Stimulated activated memory B cell treated with anti-CD40 and anti-IgM and Interleukin-4, amounts not matched to agents 10 μg/mL and 1 μg/mL and 100 μg/mL, for 72 hours (primary cell): ENCODE measurements at regions not wholly inside any gene's neighbourhood (a gene's known extent, or its start where the extent isn't known, plus 50 kb on each side); places are given as distances from the start of the nearest gene placed in this dataset.

ENCODE experiments used
- ATAC-seq: fragments of 150-1000 bp; cut with Tn5 transposase; 2 replicates; pipeline ENCODE4 v1.10.0; 2021
- H3K27ac Mint-ChIP-seq: one replicate; pipeline ENCODE4 v1.8.0; 2022; ENCODE audit warnings: mild to moderate bottlenecking, mixed read lengths
- H3K27me3 Mint-ChIP-seq: one replicate; pipeline ENCODE4 v1.8.0; 2022; ENCODE audit warnings: mixed read lengths
- H3K36me3 Mint-ChIP-seq: one replicate; pipeline ENCODE4 v1.8.0; 2022; ENCODE audit warnings: mixed read lengths
- H3K4me1 Mint-ChIP-seq: one replicate; pipeline ENCODE4 v1.8.0; 2022; ENCODE audit warnings: mixed read lengths
- H3K4me3 Mint-ChIP-seq: one replicate; pipeline ENCODE4 v1.8.0; 2022; ENCODE audit warnings: mild to moderate bottlenecking, moderate library complexity, mixed read lengths
- H3K9me3 Mint-ChIP-seq: one replicate; pipeline ENCODE4 v1.8.0; 2022; ENCODE audit warnings: mixed read lengths

- Mint-ChIP-seq H3K27me3 (no peaks in the 10 kb centered on the region), H3K4me3 (no peak overlapping the region), H3K27ac (peak overlapping the region; percentile 77), H3K36me3 (no peaks in the 10 kb centered on the region), H3K4me1 (peaks cover 14% of the 10 kb centered on the region), H3K9me3 (no peaks in the 10 kb centered on the region)
- no peak for ATAC-seq
These were observed 111.8 kb upstream of the JUN start for GRCh38 chr1:58895559-58896145.

- peaks cover 14% of the 10 kb centered on the region for H3K4me1 Mint-ChIP-seq
- no peak for ATAC-seq
- H3K27ac Mint-ChIP-seq: no peak overlapping the region
- H3K4me3 Mint-ChIP-seq: no peak overlapping the region
- H3K9me3 Mint-ChIP-seq: no peaks in the 10 kb centered on the region
- H3K27me3 Mint-ChIP-seq: no peaks in the 10 kb centered on the region
- H3K36me3 Mint-ChIP-seq: no peaks in the 10 kb centered on the region
These were observed 112.7 kb upstream of the JUN start for GRCh38 chr1:58896246-58897183.

GRCh38 chr1:58898739-58899586, 115.1 kb upstream of the JUN start:
- Mint-ChIP-seq H3K4me1 (peaks cover 16% of the 10 kb centered on the region), H3K4me3 (no peak overlapping the region), H3K9me3 (no peaks in the 10 kb centered on the region), H3K27me3 (no peaks in the 10 kb centered on the region), H3K36me3 (no peaks in the 10 kb centered on the region), H3K27ac (peak overlapping the region; percentile 3)
- ATAC-seq: no peak

GRCh38 chr1:58899587-58900271, 115.9 kb upstream of the JUN start:
- no peaks in the 10 kb centered on the region for H3K27me3 Mint-ChIP-seq
- no peak for ATAC-seq
- peaks cover 22% of the 10 kb centered on the region for H3K4me1 Mint-ChIP-seq
- peak overlapping the region; percentile 3 for H3K27ac Mint-ChIP-seq
- no peaks in the 10 kb centered on the region for H3K36me3 Mint-ChIP-seq
- H3K4me3 Mint-ChIP-seq: no peak overlapping the region
- H3K9me3 Mint-ChIP-seq: no peaks in the 10 kb centered on the region

- Mint-ChIP-seq H3K9me3 (no peaks in the 10 kb centered on the region), H3K27me3 (no peaks in the 10 kb centered on the region), H3K36me3 (no peaks in the 10 kb centered on the region), H3K27ac (no peak overlapping the region), H3K4me1 (peaks cover 22% of the 10 kb centered on the region), H3K4me3 (no peak overlapping the region)
- ATAC-seq: no peak
These were observed 116.5 kb upstream of the JUN start for GRCh38 chr1:58900396-58900795.

- H3K4me1 Mint-ChIP-seq: peaks cover 16% of the 10 kb centered on the region
These were observed 117.2 kb upstream of the JUN start for GRCh38 chr1:58901008-58901407.

GRCh38 chr1:58902830-58903513, 119.1 kb upstream of the JUN start:
- peaks cover 12% of the 10 kb centered on the region for H3K4me1 Mint-ChIP-seq
- ATAC-seq: no peak
- H3K27me3 Mint-ChIP-seq: no peaks in the 10 kb centered on the region

More at GRCh38 chr1:58901008-58901407, 117.2 kb upstream of the JUN start:
- no peaks in the 10 kb centered on the region for H3K27me3 Mint-ChIP-seq
- no peaks in the 10 kb centered on the region for H3K9me3 Mint-ChIP-seq
- H3K36me3 Mint-ChIP-seq: no peaks in the 10 kb centered on the region
- no peak overlapping the region for H3K4me3 Mint-ChIP-seq
- no peak for ATAC-seq
- no peak overlapping the region for H3K27ac Mint-ChIP-seq

GRCh38 chr1:58903514-58904298, 119.9 kb upstream of the JUN start:
- peak; percentile 96 for ATAC-seq
- peaks cover 12% of the 10 kb centered on the region for H3K4me1 Mint-ChIP-seq
- H3K27me3 Mint-ChIP-seq: no peaks in the 10 kb centered on the region
- no peaks in the 10 kb centered on the region for H3K9me3 Mint-ChIP-seq
- no peaks in the 10 kb centered on the region for H3K36me3 Mint-ChIP-seq
- H3K4me3 Mint-ChIP-seq: peak overlapping the region; percentile 89
- H3K27ac Mint-ChIP-seq: peak overlapping the region; percentile 94

More at GRCh38 chr1:58902830-58903513, 119.1 kb upstream of the JUN start:
- no peaks in the 10 kb centered on the region for H3K36me3 Mint-ChIP-seq
- H3K4me3 Mint-ChIP-seq: peak overlapping the region; percentile 89
- H3K9me3 Mint-ChIP-seq: no peaks in the 10 kb centered on the region
- H3K27ac Mint-ChIP-seq: peak overlapping the region; percentile 94

GRCh38 chr1:58904299-58905125, 120.7 kb upstream of the JUN start:
- no peak for ATAC-seq
- Mint-ChIP-seq H3K27me3 (no peaks in the 10 kb centered on the region), H3K9me3 (no peaks in the 10 kb centered on the region), H3K36me3 (no peaks in the 10 kb centered on the region), H3K4me3 (peak overlapping the region; percentile 89), H3K27ac (peak overlapping the region; percentile 94), H3K4me1 (peaks cover 12% of the 10 kb centered on the region)

GRCh38 chr1:58905126-58905490, 121.3 kb upstream of the JUN start:
- ATAC-seq: no peak
- peaks cover 17% of the 10 kb centered on the region for H3K4me1 Mint-ChIP-seq
- peak overlapping the region; percentile 58 for H3K4me3 Mint-ChIP-seq

GRCh38 chr1:58905628-58906221, 121.9 kb upstream of the JUN start:
- Mint-ChIP-seq H3K9me3 (no peaks in the 10 kb centered on the region), H3K4me3 (no peak overlapping the region), H3K27ac (no peak overlapping the region), H3K36me3 (no peaks in the 10 kb centered on the region), H3K27me3 (no peaks in the 10 kb centered on the region), H3K4me1 (peaks cover 21% of the 10 kb centered on the region)
- no peak for ATAC-seq

More at GRCh38 chr1:58905126-58905490, 121.3 kb upstream of the JUN start:
- Mint-ChIP-seq H3K27me3 (no peaks in the 10 kb centered on the region), H3K27ac (peak overlapping the region; percentile 94), H3K9me3 (no peaks in the 10 kb centered on the region), H3K36me3 (no peaks in the 10 kb centered on the region)

GRCh38 chr1:58907398-58907797, 123.6 kb upstream of the JUN start:
- H3K27ac Mint-ChIP-seq: no peak overlapping the region
- no peaks in the 10 kb centered on the region for H3K9me3 Mint-ChIP-seq
- H3K4me1 Mint-ChIP-seq: peaks cover 21% of the 10 kb centered on the region
- H3K27me3 Mint-ChIP-seq: no peaks in the 10 kb centered on the region
- H3K4me3 Mint-ChIP-seq: no peak overlapping the region
- no peak for ATAC-seq
- no peaks in the 10 kb centered on the region for H3K36me3 Mint-ChIP-seq
